SK-N-SH (cell line): ENCODE measurements at regions not wholly inside any gene's neighbourhood (a gene's known extent, or its start where the extent isn't known, plus 50 kb on each side); places are given as distances from the start of the nearest gene placed in this dataset.

Experiments
- CTCF ChIA-PET: fragments of 300-600, 350-600 bp; formaldehyde crosslinking; extraction: SDS; loops from one replicate; lab custom pipeline; 2021; lab: Yijun Ruan, JAX
- POLR2A ChIA-PET: fragments of 350-600 bp; sonication (Branson Sonifier 250); formaldehyde crosslinking; extraction: SDS; loops from one replicate; lab custom pipeline; 2020; ENCODE audit warnings: antibody characterized with exemption, inconsistent platforms; lab: Yijun Ruan, JAX
- DNase-seq: peaks from one replicate; pipeline ENCODE4 v3.0.0; 2012
- H2AFZ ChIP-seq: fragments of 200-600 bp; sonication (generic); 2 replicates; pipeline ENCODE4 v1.8.1; 2016; ENCODE audit warnings: antibody characterized with exemption, mild to moderate bottlenecking, low read depth
- H3F3A ChIP-seq: fragments of 200-600 bp; sonication (generic); replicated peaks from 2 replicates; pipeline ENCODE3; 2016; ENCODE audit warnings: antibody characterized with exemption, mild to moderate bottlenecking; ENCODE audit not compliant: insufficient read depth
- H3K27ac ChIP-seq, 2 experiments: fragments of 200-500 bp in 1 of 2; fragments of 200-600 bp in 1 of 2; sonication (Bioruptor generic) in 1 of 2; sonication (generic), shearing (Covaris generic) in 1 of 2; 2 replicates each; pipeline versions ENCODE4 v1.5.1 to v1.6.1; 2014 to 2016; ENCODE audit warnings: low read depth in 2 of 2, inconsistent platforms in 1 of 2, low read length in 1 of 2, mild to moderate bottlenecking in 1 of 2, mixed read lengths in 1 of 2
- H3K27me3 ChIP-seq: fragments of 200-600 bp; sonication (generic), shearing (Covaris generic); 2 replicates; pipeline ENCODE4 v1.6.1; 2016; ENCODE audit warnings: mixed run types; ENCODE audit not compliant: insufficient read depth
- H3K36me3 ChIP-seq, 2 experiments: fragments of 200-500 bp in 1 of 2; fragments of 200-600 bp in 1 of 2; sonication (Bioruptor generic) in 1 of 2; sonication (generic) in 1 of 2; replicated peaks in 1 of 2; 2 replicates each; pipeline versions ENCODE3 to v1.5.1; 2014 to 2016; ENCODE audit warnings: low read length in 1 of 2, mild to moderate bottlenecking in 1 of 2; ENCODE audit not compliant: insufficient read depth in 2 of 2, control insufficient read depth in 1 of 2
- H3K4me1 ChIP-seq, 2 experiments: fragments of 200-500 bp in 1 of 2; fragments of 200-600 bp in 1 of 2; sonication (Bioruptor generic) in 1 of 2; sonication (generic), shearing (Covaris generic) in 1 of 2; 2 replicates each; pipeline versions ENCODE4 v1.5.1 to v1.6.1; 2014 to 2016; ENCODE audit warnings: low read depth in 1 of 2, low read length in 1 of 2, mixed run types in 1 of 2; ENCODE audit not compliant: insufficient read depth in 2 of 2, control insufficient read depth in 1 of 2
- H3K4me2 ChIP-seq: fragments of 200-600 bp; sonication (generic), shearing (Covaris generic); 2 replicates; pipeline ENCODE4 v1.6.1; 2017; ENCODE audit warnings: mixed run types
- H3K4me3 ChIP-seq, 2 experiments: fragments of 200-500 bp in 1 of 2; fragments of 200-600 bp in 1 of 2; sonication (Bioruptor generic) in 1 of 2; sonication (generic), shearing (Covaris generic) in 1 of 2; 2 replicates each; pipeline versions ENCODE4 v1.5.1 to v1.8.1; 2014 to 2016; ENCODE audit warnings: low read depth in 2 of 2, inconsistent platforms in 1 of 2, low read length in 1 of 2, mild to moderate bottlenecking in 1 of 2, mixed read lengths in 1 of 2, moderate library complexity in 1 of 2
- H3K79me2 ChIP-seq: fragments of 200-600 bp; sonication (generic); 2 replicates; pipeline ENCODE4 v1.8.1; 2017; ENCODE audit warnings: mild to moderate bottlenecking; ENCODE audit not compliant: insufficient read depth
- H3K9ac ChIP-seq: fragments of 200-600 bp; sonication (generic); 2 replicates; pipeline ENCODE4 v1.6.1; 2017; ENCODE audit warnings: mixed run types
- H3K9me2 ChIP-seq: fragments of 200-600 bp; sonication (generic); 2 replicates; pipeline ENCODE4 v1.6.1; 2017; ENCODE audit warnings: mixed run types
- H3K9me3 ChIP-seq: fragments of 200-600 bp; sonication (generic); 2 replicates; pipeline ENCODE4 v1.6.1; 2017; ENCODE audit warnings: mixed run types, mild to moderate bottlenecking, moderate library complexity
- H4K20me1 ChIP-seq: fragments of 200-600 bp; sonication (generic); 2 replicates; pipeline ENCODE4 v1.6.1; 2017; ENCODE audit warnings: mild to moderate bottlenecking, mixed run types; ENCODE audit not compliant: insufficient read depth
- ELF1 ChIP-seq: IDR thresholded peaks from 2 replicates; pipeline ENCODE4 v1.4.0; 2012
- EP300 ChIP-seq, 2 experiments: IDR thresholded peaks; 2 replicates each; pipeline versions ENCODE4 v1.4.0 to v1.6.1; 2012; ENCODE audit warnings: borderline replicate concordance in 1 of 2, low read depth in 1 of 2, low read length in 1 of 2
- FOSL2 ChIP-seq: IDR thresholded peaks from 2 replicates; pipeline ENCODE4 v1.4.0; 2012; ENCODE audit warnings: low read depth, mild to moderate bottlenecking, moderate library complexity, borderline replicate concordance
- FOXM1 ChIP-seq: IDR thresholded peaks from 2 replicates; pipeline ENCODE4 v1.4.0; 2012; ENCODE audit warnings: low read depth, mild to moderate bottlenecking
- GABPA ChIP-seq: IDR thresholded peaks from 2 replicates; pipeline ENCODE4 v1.4.0; 2012; ENCODE audit warnings: low read depth, mild to moderate bottlenecking
- MEF2A ChIP-seq: IDR thresholded peaks from 2 replicates; pipeline ENCODE4 v1.4.0; 2012; ENCODE audit warnings: low read depth, borderline replicate concordance
- MXI1 ChIP-seq: IDR thresholded peaks from 2 replicates; pipeline ENCODE4 v1.6.1; 2012; ENCODE audit warnings: mild to moderate bottlenecking, low read depth, low read length, improper control_type of control experiment
- PBX3 ChIP-seq: IDR thresholded peaks from 2 replicates; pipeline ENCODE4; 2012
- SMC3 ChIP-seq: IDR thresholded peaks from 2 replicates; pipeline ENCODE4 v1.6.1; 2012; ENCODE audit warnings: low read depth, low read length, improper control_type of control experiment
- USF2 ChIP-seq: fragments of 150-350 bp; IDR thresholded peaks from 2 replicates; pipeline ENCODE4 v1.6.1; 2017; ENCODE audit warnings: antibody characterized with exemption, low read length, low read depth, borderline replicate concordance
- ZBTB33 ChIP-seq: IDR thresholded peaks from 2 replicates; pipeline ENCODE4 v1.4.0; 2012; ENCODE audit warnings: low read depth, borderline replicate concordance
- WGBS: methylation state at CpG from one replicate; pipeline ENCODE4 v1.1.6; 2017; ENCODE audit warnings: low lambda C conversion rate; 5-methylcytosine and 5-hydroxymethylcytosine counted together

GRCh38 chr7:106415433-106415832, 130.7 kb upstream of the NAMPT start:
- ChIA-PET CTCF (interaction anchor here (0.9 to 3.4 kb wide), 5 partner anchors 13 to 239 kb away, joined by 3 to 15 read pairs (median 6); no protein-coding TSS in a partner anchor), POLR2A (no interaction called here)
- Histone ChIP-seq H3K27me3 (no peaks in the 10 kb centered on the region), H3K4me3 (no peak overlapping the region), H3K9me2 (no peaks in the 10 kb centered on the region), H4K20me1 (no peaks in the 10 kb centered on the region), H3K9ac (no peak overlapping the region), H3K27ac (no peak overlapping the region), H3K4me1 (no peaks in the 10 kb centered on the region), H3K36me3 (no peaks in the 10 kb centered on the region), H3K4me2 (no peak overlapping the region), H3K9me3 (peaks cover 18% of the 10 kb centered on the region), H3F3A (peaks cover 3% of the 10 kb centered on the region), H2AFZ (no peak overlapping the region), H3K79me2 (no peaks in the 10 kb centered on the region)
- no peak for TF ChIP-seq ELF1
- TF ChIP-seq ZBTB33: no peak
- no peak for TF ChIP-seq SMC3
- no peak for TF ChIP-seq GABPA
- no peak for DNase-seq

GRCh38 chr7:106413446-106413845, 128.7 kb upstream of the NAMPT start:
- Histone ChIP-seq H3K9ac (no peak overlapping the region), H2AFZ (no peak overlapping the region), H4K20me1 (no peaks in the 10 kb centered on the region), H3K79me2 (no peaks in the 10 kb centered on the region), H3K36me3 (no peaks in the 10 kb centered on the region), H3K9me2 (no peaks in the 10 kb centered on the region), H3K4me2 (no peak overlapping the region), H3K9me3 (peaks cover 18% of the 10 kb centered on the region), H3K4me1 (no peaks in the 10 kb centered on the region), H3K27ac (no peak overlapping the region), H3K4me3 (no peak overlapping the region), H3K27me3 (no peaks in the 10 kb centered on the region), H3F3A (no peaks in the 10 kb centered on the region)
- ChIA-PET POLR2A (no interaction called here), CTCF (interaction anchor here (0.9 to 3.4 kb wide), 2 partner anchors 16 to 237 kb away, joined by 3 to 15 read pairs; no protein-coding TSS in a partner anchor)
- 74% methylated on average over 2 of the region's 2 CpGs for WGBS
- no peak for DNase-seq
- no peak for TF ChIP-seq FOXM1
- TF ChIP-seq PBX3: no peak
- TF ChIP-seq ELF1: no peak
- TF ChIP-seq MXI1: no peak

GRCh38 chr7:106405697-106406141, 120.9 kb upstream of the NAMPT start:
- Histone ChIP-seq H3F3A (no peaks in the 10 kb centered on the region), H3K27me3 (no peaks in the 10 kb centered on the region; the same call in 1 of the 2 replicates), H3K9me3 (no peaks in the 10 kb centered on the region), H3K9me2 (no peaks in the 10 kb centered on the region), H3K27ac (no peak overlapping the region), H3K79me2 (no peaks in the 10 kb centered on the region), H3K9ac (no peak overlapping the region), H2AFZ (no peak overlapping the region), H3K4me3 (no peak overlapping the region), H3K4me2 (no peak overlapping the region), H4K20me1 (no peaks in the 10 kb centered on the region), H3K4me1 (no peaks in the 10 kb centered on the region), H3K36me3 (no peaks in the 10 kb centered on the region)
- no CpG with 5 or more reads among the region's 1 CpG for WGBS
- DNase-seq: no peak
- POLR2A ChIA-PET: no interaction called here
- CTCF ChIA-PET: interaction anchor here (1.0 kb wide), 1 partner anchor 12 kb away, joined by 3 read pairs; no protein-coding TSS in a partner anchor
- TF ChIP-seq FOSL2 (no peak), EP300 (IDR thresholded peaks at IDR 0.05; ENCODE audit: borderline replicate concordance in 1 of 2, low read depth in 1 of 2, low read length in 1 of 2) (no peak), MXI1 (no peak), GABPA (no peak), ZBTB33 (no peak), MEF2A (no peak), USF2 (no peak)
